Activated naive CD8-positive, alpha-beta T cell treated with anti-CD3 and anti-CD28 coated beads, Interleukin-2, amount 50 U/mL, for 16 hours (primary cell): ENCODE measurements at regions not wholly inside any gene's neighbourhood (a gene's known extent, or its start where the extent isn't known, plus 50 kb on each side); places are given as distances from the start of the nearest gene placed in this dataset.
"Not testable (repeated sequence)": the region's sequence is repeated elsewhere in the genome, so short reads cannot be mapped to it uniquely, and the experiment has no call there.

Experiments
- DNase-seq: peaks from one replicate; pipeline ENCODE4 v3.0.0-alpha.2; 2020; ENCODE audit warnings: low read depth, low spot score

DNA sequence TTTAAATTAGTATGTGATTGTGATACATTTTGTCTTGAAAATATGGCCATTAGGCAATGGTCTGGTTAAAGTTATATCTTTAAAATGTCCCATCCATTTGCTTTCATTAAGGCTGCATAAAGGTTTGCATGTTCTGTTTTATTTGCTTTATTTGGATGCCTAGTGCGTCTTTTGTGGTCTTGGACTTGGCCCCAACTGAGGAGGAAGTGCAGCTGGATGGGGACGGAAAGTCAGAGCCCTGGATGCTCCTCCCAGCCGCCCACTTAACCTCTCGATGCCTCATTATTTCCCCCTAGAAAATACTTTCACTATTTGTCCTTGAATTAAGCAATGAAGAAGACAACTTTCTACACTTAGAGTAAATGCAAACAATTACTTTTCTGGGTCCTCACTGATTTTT is 898.2 kb downstream of the MCTP2 start:
- DNase-seq: no peak

DNA sequence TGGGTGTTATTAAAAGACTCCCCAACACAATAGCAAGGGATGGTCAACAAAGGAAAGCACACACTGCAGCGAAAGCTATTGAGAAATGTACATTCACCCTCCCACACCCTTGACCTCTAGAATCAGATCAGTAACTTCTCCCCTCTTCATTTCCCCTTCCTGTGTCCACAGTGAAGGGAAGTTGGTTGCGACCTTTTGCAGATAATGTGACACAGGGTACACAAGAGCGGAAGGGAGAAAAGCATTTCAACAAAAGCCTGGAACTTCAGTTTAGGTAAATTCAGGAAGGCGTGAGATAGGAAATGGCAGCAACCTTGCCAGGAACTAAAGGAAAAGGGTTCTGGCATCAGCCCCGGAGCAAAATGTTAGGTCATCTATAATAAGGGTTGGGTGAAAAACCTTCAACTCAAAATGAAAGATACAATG is 899.8 kb downstream of the MCTP2 start:
- no peak for DNase-seq

DNA sequence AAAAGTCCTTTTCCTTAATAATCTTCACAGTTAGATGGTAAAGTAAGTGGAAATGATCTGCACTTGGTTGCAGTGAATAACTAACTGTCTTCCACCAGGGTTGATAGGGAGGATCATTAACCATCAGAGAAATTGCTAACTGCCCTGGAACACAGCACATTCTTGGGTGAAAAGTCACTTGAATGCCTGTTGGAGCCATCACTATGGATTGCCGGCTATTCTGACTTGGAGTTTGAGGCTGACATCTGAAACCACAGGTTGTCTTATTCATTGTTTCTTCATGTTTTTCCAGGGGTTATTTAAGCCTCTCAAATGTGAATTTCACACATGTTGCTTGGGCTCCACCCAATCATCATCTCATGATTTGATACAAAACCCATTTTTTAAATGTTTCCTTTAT is 901.4 kb downstream of the MCTP2 start:
- no peak for DNase-seq

DNA sequence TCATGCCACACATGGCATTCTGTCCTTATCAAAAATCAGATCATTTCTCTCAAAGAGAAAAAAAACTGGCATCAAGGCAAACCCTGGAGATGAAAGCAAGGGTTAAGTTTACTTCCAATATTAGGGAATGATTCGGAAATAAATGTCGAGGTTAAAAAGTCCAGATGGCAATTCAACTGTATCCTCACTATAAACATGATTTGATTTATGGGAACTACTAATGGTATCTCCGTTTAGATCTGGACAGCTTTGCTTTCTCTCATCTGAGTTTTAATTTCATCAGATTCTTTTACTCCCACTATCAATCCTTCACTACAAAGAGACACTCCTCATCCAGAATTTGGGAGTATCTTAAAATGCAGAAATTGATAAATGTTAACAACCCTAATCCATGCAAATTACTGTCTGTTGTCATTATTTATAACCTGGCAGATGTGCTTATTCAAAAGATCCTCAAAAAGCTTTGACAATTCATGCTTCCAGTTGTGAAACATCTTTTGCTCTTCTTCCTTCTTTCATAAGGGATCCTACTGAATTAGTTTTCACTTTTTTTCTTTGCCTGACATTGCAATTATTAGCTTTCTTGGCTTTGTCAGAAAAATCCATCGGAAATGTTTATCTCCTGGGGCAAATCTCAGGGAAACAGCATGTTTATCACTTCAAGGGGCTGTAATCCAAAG is 903.2 kb downstream of the MCTP2 start:
- DNase-seq: no peak

DNA sequence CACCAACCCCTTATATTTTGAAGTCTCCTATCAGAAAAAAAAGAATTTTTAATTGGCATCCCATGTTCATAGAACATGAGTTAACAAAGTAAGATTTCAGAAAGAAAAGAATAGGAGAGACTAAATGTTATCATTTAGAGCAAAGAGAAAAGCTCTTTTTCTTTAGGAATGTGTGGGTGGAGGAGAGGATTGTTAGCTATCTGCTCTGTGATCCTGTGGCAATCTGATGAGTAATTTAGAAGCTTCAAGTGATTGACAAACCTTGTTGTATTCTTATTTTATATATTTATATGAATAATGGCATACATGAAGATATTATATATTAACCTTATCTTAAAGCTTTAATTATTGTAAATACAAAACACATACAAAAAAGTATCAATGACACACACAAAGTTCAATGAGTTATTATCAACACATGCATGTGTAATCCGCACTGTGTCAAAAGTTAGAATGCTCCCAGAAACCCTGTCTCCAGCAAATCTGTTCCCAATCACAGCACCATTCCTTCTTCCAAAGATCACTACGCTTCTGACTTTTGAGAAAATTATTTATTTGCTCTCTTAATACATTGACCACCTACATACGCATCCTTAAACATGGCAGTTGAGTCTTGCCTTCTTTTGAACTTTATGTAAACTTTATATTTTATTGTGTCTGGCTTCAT is 907.4 kb downstream of the MCTP2 start:
- no peak for DNase-seq

DNA sequence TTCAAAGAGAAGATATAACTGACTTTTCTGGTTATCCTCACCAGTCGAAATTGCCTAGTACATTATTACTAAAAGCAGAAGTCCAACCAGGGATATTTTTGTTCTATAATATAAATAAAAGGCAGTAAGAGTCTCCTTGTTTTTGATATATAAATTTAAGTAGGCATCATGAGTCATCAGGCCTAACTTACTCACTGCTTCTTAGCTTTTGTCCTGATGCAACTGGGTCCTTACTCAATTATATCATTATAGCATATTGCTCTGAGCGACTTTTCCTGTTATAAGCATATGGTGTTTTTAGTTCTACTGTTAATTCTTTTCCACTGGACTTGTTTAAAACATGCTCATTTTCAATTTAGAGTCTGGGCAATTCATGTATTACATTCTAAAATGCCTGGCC is 910.1 kb downstream of the MCTP2 start:
- DNase-seq: no peak

DNA sequence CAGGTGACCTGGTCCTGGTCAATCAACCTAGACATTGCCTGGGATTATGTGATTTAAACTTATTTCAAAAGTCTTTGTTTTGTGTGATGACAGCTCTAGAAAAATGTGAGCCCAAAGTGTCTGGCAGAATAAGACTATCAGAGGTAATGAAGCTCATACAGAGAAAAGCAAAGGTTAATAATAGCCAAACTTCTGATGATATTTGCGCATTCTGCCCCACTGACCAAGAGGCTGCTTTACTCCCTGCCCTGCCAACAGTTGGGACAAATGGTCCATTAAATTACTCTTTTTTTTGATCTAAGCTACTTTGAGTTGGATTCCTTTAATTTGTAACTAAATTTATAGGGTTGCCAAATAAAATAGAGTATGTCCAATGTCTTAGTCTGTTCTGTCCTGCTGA is 911.2 kb downstream of the MCTP2 start:
- DNase-seq: no peak

DNA sequence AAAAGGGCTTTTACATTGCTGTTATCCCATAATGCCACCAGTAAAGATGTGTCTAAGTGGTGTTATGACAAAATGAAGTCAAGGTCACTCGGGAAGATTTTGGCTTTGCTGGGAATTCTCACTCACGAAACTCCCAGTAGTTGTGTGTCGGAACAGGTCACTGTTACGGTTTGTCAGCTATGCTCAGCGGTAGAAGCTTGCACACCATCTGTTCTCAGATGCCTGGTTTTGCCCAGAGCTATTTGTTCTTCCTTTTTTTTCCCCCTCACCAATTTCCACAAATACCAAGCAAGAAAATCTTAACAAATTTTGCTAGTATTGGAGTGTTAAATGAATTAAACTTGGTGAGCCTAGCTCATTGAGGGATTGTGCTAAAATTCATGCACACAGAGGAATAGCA is 915.1 kb downstream of the MCTP2 start:
- no peak for DNase-seq

DNA sequence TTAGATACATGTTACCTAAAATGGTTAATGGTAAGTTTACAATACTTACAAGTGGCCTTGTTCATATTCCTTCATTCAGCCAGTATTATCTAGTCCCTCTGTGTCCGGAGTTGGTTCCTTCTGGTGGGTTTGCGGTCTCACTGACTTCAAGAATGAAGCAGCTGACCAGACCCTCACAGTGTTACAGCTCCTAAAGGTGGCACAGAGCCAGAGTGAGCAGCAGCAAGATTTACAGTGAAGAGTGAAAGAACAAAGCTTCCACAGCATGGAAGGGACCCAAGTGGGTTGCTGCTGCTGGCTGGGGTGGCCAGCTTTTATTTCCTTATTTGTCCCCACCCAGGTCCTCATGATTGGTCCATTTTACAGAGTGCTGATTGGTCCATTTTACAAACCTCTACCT is 916.8 kb downstream of the MCTP2 start:
- DNase-seq: no peak

DNA sequence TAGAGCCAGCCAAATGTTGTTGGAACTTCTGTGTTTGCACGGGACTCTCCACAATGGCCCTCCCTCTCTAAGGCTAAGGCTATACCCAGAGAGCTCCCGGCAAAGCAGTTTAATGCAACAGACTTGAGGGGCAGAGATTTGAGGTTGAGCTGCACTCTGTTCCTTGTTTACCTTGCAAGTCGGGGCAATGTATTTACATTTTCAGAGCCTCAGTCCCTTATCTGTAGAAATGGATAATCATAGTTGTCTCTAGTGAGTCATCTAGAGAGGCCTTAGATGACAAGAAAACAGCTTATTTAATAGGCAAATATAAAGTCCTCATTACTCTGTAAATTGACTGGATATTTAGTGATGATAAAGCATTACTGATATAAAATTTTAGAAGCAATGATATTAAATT is 917.7 kb downstream of the MCTP2 start:
- DNase-seq: no peak

DNA sequence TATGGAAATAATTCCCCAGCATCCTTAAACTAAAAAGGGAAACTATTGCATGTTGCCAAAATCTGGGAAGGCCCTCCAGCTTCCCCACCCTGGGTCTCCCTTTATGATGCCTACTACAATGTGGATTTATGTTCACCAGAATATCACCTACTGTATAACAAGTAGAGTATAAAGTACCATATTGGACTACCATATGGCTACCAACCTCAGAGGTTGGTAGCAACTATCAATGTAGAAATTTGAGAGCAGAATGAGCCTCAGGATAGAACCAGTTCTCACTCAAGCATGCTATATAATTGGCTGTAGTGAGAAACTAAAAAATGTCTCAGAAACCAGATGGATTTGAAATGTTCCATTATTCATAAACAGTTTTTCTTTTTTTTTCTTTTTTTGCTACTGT is 918.4 kb downstream of the MCTP2 start:
- DNase-seq: no peak

DNA sequence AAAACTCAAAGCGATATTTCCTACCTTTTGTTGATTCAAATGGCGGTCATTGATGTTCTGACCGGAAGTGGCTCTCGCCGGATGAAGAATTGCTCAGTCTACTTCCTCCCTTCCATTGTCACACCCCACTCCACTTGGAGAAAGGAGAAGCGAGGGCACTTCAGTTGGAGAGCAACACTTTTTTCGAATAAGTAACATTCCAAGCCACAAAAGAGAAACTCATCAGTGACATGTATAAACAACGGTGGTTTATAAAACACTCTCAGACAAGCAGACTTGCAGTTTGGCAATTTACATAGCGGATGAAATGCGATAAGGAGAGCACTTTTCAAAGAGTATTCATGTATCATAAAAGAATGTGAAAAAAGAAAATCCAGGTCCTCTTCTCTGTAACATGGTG is 919.1 kb downstream of the MCTP2 start:
- no peak for DNase-seq

DNA sequence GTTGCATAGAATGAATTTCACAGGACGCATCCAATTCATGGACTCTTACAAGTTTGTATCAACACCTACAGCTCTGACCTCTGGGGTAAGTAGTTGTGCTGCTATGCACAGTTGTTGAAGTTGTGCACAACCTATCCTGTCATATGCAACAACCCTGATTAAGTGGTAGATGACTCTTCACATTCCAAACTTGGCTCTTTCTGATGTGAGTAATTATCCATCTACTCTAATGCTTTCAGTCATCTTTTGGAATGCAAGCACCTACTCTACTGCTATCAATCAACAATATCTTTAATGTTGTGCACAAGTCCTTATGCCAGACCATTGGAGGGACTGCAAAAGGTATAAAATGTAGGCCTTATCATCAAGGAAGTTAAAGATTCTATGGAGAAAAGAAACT is 921.4 kb downstream of the MCTP2 start:
- no peak for DNase-seq

DNA sequence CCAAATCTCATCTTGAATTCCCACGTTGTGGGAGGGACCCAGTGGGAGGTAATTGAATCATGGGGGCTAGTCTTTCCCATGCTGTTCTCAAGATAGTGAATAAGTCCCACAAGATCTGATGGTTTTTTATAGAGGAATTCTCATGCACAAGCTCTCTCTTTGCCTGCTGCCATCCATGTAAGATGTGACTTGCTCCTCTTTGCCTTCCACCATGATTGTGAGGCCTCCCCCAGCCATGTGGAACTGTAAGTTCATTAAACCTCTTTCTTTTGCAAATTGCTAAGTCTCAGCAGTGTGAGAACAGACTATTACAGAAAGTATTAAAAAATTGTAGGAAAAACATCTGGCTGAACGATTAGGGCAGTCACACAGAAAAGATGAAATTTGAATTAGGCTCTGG is 921.8 kb downstream of the MCTP2 start:
- not testable (repeated sequence) for DNase-seq

DNA sequence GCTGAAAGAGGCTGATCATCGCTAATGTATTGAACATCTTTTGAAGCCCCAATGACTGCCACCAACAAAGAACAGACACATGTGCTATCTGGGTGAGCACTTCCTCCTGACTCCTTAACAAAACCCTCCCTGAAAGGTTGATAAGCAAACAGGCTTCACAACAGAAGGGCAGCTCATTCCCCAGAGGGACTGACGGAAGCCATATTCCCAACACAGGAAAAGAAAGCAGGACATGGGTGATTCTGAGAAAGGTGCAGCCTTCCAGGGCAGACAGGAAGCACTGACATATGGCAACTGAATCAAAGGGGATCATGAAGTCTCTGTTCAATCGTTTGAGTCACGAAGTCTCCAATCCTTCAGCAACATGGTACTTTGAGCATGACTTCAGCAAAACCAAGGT is 929.0 kb downstream of the MCTP2 start:
- DNase-seq: no peak

DNA sequence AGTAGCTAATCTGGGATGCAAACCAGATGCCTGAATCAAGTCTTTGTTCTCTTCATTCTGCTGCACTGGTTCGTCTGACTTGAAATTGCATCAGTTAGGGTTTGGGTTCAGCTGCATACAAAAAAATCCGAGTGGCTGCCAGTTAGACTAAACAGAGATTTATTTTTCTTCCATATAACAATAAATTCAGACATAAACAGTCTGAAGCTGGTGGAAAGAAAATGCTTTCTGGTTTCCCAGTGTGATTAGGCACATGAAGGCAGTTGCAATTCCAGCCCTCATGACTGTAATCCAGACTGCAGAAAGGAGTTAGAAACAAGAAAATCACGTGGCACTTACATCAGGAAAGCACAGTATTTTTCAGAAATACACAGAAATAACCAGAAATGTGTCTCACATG is 930.7 kb downstream of the MCTP2 start:
- DNase-seq: no peak

DNA sequence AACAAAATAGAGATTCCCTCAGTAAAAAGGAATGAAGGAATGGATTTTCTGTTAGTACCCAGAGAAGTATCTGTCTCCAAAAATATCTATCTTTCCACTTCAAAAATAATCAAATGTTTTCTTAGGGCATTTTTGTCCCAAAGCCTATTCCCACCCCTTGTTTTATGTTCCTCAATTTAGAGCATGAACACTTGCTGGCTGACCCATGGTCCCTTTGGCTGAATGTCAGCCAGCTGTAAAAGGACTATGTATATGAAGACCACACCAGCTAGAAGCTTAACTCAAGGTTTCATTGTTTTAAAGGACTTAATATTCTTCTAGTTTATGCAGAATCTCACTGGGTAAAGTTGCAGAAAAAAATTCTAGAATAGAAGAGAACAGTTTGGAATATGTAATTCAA is 931.2 kb downstream of the MCTP2 start:
- no peak for DNase-seq

DNA sequence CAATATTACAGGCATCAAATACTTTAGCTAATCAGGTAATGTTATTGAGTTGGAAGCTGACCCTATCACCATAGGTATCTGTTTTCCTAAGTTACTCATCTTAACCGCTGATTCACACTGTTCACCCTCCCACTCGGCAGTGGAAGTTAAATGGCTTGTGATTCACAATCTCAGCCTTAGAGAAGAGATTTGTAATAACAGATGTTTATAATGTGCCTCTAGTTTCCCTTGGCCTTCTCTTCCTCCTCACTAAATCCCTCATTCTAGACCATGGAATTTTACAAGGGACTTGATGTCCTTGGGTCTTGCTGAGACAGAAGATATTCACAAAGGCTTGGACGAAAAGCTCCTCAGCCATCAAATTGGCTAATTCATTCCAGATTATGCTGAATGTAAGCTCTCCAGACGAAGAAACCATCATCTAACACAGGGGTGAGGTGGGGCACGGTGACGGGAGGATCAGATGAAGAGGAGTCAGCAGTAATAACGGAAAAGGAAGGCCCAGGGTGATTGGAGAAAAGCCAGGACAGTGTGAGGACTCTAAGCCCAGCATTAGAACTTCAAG is 931.7 kb downstream of the MCTP2 start:
- no peak for DNase-seq

DNA sequence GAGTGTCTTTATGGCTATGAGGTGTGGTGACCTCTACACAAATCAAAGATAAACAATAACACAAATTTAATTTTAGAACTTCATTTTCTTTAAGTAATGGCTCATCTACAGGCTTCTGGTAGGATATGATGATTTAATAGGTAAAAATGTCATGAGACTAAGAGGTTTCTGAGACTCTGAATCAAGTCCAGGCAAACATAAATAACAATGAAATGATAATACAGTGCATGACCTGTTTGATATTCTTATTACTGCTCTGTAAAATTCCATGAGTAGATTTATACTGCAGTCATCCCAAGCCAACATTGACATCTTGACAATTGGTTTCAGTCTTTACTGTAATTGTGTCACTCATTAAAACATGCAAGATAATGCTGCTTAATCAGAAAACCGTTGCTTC is 936.8 kb downstream of the MCTP2 start:
- no peak for DNase-seq

DNA sequence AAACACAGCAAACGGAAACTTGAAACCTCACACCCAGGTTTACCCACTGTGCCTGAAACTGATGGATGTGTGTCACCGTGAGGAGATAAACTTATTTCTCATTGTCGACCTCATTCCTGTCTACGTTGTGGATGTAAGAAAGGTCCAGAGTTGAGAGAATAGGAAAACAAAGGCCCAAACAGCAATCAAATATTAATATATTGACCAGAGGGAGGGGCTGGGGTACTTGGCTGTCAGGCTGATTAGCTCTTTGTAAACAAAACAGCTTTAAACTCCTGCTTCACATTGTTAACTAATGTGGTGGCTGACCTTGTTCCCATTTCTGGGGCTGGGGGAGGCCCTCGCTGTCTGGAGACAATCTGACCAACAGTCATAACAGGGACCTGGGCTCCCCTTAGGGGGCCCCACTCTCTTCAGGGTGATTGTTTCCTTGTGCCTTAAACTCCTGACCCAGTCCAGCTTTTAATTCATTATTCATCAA is 937.6 kb downstream of the MCTP2 start:
- DNase-seq: no peak

DNA sequence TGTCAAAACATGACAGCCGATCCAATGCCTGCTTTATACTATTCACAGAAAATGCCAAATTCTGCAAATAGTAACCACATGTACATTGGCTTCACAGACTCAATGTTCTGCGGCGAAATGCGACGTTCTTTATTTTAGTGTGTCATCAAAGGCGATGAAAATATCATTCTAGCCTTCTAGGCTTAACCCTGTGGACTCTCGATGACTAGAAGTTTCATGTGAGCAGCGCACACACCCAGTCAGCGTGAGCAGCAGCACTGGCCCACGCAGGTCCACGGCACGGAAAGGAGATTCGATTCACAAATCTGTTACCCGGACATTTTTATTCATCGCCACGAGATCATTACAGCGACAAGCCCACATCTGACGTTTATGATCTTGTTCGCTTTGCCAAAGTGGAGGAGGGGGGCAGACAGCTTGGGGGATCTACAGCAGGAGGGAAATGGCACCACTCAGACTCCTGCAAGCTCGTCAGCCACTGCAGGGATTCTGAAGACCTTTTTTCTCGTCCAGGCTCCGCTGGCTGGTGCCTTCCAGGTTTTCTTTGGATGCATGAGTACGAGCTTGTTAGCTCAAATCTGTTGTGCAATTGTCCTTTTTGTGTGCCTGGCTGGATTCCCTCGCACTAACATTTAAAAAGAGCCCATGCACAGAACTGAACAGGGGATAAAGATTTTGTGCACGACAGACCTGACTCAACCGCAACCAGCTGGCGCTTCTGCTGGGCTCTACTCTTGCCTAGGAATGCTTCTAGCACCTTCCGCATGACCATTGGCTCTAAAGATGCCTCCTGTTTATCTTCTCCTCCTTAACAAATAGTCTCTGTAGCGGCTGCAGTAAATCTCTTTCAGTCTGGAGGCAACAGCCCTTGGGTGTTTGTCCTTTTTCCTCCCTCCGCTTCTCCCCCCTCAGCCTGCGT is 938.4 kb downstream of the MCTP2 start:
- DNase-seq: no peak
